ELF-1 (cell line): ENCODE measurements at regions not wholly inside any gene's neighbourhood (a gene's known extent, or its start where the extent isn't known, plus 50 kb on each side); places are given as distances from the start of the nearest gene placed in this dataset.
A peak's percentile ranks its signal among the peaks of the same experiment; 100 is the strongest.

Experiments
- DNase-seq: peaks from one replicate; pipeline ENCODE4 v3.0.0-alpha.2; 2016; ENCODE audit warnings: low read depth, low spot score

GRCh38 chr2:204108330-204108751 lies 171.8 kb downstream of the ICOS start:
- peak; percentile 56 for DNase-seq

DNA sequence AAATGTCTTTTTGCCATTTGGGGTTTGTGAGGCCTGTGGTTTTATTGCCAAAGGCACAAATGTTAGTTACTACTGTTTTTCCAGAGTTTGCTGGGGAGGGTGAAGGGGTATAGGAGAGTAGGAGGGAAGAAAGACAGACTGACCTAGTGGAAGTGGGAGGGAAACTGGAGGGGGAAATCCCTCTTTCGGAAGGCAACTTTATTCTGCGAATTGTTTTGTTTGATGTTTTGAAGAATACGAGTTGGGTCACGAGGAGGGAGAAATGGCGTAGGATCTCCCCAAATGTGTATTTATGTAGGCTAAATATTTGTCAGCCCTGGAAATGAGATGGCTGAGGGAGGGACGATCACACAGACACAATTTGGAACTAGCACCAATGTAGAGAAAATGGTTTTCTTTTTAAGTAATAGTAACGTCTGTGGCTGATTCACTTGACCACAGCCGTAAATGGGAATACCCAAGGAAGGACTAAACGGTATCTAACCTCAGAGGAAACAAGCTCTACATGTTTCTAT lies 172.3 kb downstream of the ICOS start:
- no peak for DNase-seq

DNA sequence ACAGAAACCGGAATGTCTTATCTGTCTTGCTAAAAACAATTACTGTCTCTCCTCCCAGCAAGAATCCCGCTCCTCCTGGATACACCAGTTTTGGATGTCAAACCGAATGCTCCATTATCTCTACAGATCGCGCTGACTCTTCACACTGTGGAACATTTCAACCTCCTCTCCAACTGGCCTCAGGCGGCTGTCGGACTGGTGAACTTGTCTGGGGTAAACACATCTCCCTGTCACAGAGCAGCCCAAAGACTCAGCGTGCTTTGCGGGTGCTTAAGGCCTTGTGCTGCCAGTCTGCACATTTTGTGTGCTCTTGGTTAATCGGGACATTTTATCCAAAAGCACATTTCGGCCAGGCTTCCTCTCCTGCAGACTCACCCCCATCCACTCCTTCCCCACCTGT lies 173.1 kb downstream of the ICOS start:
- DNase-seq, result peak; percentile 86

DNA sequence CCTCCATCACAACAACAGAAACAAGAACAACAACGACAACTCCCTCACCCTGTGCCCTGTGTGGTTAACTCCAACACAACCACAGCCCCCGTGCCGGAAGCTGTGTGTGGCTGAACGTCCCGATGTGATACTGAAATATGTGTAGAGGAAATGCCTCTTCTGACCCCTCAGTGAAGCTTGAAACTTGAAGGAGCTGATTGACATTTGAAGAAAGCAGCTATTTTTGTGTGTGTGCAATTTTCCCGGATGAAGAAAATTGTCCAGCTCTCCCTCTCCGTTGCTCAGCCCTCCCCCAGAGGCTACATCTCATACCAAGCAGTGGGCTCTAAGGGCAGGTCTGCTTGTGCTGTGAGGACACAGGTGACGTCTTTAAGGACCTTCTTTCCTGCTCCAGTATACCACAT lies 173.8 kb downstream of the ICOS start:
- DNase-seq, result no peak

DNA sequence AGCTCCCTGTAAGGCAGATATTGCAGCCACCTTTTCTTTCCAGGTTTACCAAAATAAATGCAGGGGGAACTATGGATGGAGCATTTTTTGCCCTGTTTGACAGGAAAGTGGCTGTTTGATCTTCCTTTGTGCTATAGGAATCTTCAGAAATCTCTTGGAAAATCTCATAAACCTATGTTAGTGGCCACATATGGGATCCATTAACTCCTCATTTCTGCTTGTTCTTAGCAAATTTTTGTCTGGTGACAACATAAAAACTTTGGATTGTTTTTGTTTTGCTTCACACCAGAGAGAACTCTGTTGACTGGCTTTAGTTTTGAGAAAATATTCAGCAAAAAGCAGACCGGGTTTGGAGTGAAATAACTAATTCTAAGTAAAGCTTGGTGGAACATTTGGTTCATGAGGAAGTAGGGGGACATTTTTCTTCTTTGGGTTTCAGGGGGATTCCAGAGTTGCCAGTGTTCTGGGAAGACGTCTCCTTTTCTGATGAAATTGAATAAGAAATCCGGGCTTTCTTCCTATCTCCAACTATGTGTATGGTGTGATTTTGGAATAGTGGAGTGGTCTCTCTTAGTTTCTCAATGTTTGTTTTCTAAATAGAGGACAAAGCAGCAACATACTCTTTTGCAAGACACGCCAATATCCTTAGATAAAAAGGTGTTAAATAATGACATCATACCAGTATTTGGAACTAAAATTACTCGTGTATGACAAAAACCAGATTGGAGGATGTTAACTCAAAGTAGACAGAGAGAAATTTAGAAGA lies 174.4 kb downstream of the ICOS start:
- no peak for DNase-seq

DNA sequence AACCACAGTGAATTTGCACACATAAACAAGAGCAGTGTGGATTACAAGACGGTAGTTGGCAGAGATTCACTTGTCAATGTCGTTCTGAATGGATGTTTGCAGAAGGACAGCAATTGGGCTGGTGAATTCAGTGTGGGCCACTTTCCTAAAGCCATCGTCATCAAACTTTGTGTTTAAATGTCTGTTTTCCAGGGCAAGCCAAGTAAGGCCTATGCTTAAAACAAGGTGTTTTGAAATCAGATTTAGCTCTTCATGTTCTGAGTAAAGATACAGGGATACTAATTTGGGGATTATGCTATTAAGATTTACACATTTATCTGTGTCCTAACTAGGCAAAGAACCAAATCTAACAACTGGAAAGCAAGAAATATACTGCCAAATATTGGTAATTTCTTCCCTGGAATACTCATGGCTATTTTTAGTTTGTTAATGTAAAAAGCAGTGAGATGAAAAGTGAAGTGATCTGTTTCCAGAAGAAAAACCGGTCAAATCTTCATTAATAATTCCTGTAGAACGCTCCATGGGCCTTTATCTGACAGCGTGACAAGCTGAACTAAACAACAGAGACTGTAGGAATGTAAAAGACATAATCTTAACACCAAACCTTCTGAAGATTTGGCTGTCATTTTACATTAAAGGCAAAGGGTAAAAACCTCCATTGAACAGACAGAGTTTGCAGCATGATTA lies 175.7 kb downstream of the ICOS start:
- no peak for DNase-seq

DNA sequence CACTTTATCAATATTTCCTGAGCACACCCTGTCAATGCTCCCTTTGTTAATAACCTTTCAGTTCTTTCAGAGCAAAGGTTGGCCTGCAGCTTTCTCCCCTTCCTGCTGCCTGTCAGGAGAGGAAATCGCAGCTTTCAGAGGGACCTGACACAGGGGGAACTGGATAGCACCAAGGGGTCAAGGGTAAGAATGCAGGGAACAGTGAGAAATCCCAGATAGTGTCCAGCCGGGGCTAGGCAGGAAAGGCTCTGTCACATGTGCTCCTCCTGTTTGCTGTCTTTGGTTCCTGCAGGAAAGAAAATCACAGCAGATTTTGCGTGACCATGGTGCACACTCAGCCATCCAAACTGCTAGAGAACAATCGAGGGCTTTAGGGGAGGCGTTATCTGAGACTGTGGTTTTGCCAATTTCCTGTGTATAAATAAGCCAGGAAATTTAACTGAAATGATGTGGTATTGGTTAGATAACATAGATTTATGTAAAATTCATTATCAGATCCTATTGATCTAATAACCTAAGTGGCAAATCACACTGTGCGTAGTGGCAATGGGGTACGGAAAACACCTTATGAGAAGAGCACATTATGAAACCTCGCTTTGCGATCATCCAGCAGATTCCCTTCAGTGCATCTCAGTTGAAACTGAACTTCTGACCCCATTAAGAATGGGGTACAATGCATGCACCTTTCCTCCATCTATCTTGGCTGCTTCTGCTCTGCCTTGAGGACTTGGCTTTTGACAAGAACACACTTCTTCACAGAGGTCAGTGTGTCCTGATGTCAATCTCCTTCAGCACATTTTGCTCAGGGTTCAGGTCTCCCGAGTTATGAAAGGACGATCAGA lies 178.0 kb downstream of the ICOS start:
- no peak for DNase-seq

GRCh38 chr2:204115137-204116056 lies 178.8 kb downstream of the ICOS start:
- peak; percentile 33 for DNase-seq

GRCh38 chr2:204116159-204116792 lies 179.7 kb downstream of the ICOS start:
- DNase-seq, result no peak

DNA sequence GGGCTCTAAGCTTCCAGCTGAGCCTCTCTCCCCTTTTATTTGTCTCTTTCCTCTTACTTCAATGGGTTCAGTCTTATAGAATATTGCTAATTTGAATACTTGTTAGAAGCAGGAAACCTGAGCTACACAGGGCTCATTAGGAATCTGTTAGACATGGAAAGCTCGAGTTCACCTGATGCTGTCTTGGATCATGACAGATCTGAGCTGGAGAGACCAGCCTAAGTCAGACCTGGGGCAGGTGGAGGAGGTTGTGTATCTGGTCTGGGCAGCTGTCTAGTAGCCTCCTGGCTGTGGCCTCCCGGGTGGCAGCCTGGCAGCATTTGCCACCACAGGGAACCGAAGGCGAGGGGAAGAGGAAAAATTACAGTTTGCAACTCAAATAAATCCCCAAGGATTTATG lies 185.9 kb downstream of the ICOS start:
- no peak for DNase-seq

- no peak for DNase-seq
These were observed 187.7 kb downstream of the ICOS start for GRCh38 chr2:204124140-204124750.

GRCh38 chr2:204126705-204127104 lies 190.1 kb downstream of the ICOS start:
- DNase-seq, result no peak

DNA sequence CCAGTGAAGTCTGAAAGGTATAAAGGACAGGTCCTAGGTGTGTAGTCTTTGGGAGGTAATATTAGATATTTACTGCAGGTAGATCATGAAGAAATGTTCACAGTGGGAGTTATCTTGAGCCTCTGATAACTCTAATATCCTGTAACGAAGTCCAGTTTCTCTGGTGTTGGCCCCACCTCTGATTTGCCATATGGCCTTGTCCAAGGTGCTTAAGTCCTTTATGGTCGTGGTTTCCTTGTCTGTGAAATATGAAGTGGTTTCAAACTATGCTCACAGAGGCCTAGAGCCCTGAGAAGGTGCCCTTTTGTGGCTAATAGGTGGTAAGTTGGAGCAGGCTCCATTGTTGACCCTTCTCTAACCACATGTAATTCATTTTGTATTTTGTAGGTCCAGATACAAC lies 190.7 kb downstream of the ICOS start:
- no peak for DNase-seq

- no peak for DNase-seq
These were observed 193.2 kb downstream of the ICOS start for GRCh38 chr2:204129591-204130294.

GRCh38 chr2:204131621-204132020 lies 195.1 kb downstream of the ICOS start:
- DNase-seq, result no peak

GRCh38 chr2:204133476-204133875 lies 196.9 kb downstream of the ICOS start:
- no peak for DNase-seq

DNA sequence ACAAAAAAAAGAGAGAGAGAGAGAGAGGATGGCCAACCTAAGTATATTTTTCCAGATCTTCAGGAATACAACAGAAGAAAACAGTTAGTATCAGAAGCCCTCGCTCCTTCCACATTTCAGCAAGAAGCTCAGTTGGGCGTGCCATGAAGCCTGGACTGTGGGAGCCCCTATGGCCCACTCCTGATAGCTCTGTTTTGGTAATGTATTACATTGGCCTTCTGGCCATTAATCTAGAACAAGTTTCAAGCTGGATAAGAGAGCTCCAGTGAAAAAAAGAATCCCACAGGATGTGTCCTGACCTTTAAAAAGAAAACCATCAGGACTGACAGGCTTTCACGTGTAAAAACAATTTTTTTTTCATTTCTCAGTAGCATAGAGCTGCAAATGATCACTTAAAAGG lies 197.9 kb downstream of the ICOS start:
- no peak for DNase-seq

DNA sequence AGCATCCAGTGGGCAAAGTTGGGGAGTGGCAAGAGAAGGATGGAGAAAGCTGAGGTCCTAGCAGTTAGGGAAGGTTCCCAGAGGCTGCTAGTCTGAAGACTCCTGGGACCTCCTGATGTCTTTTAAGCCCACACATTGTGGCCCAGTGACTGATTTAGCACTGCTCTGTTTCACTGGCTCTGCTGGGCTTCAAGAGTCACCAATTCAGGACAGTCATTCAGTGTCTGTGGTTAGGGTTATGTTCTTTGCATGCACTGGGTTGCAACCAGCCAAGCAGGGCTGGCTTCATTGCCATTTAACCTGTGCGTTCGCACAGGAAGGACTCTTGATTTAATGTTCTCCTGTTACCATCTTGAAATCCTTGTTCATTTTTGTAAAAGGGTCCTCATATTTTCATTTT lies 199.2 kb downstream of the ICOS start:
- no peak for DNase-seq

DNA sequence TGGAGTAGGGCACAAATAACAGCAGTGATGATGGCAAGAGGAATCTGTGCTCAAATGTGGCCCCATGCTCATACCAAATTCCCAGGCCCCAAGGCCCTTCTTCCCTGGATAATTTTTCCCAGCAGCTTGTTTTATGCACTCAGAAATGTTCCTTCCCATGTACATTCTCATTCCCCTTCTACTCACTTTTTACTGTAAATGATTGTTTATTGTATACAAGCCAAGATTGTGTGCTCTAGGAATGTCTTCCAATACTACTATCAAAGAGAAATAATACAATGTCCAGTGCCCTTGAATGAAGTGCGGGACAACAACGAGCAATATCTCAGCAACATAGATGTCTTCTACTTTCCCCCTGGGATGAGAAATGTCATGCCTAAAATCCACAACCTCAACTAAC lies 201.6 kb downstream of the ICOS start:
- no peak for DNase-seq

DNA sequence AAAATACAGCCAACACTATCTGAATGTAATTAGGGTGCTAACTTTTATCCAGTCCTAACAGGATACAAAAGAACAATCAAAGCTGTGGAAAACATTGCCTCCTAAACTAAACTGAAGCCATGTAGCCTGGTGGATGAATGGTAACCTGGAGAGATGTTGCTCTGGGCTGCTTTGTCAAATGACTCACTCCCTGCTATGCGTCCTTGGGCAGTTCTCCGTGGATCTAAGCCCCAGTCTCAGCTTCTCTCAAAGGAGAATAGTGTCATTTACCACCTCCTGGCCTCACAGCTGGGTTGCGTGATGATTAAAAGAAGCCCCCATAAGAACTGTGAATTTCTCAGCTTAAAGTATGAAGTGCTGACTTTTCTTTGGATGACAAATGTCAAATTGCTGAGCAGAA lies 203.7 kb downstream of the ICOS start:
- DNase-seq, result no peak
